GM12865 (cell line): ENCODE measurements at regions not wholly inside any gene's neighbourhood (a gene's known extent, or its start where the extent isn't known, plus 50 kb on each side); places are given as distances from the start of the nearest gene placed in this dataset.
A peak's percentile ranks its signal among the peaks of the same experiment; 100 is the strongest.

Source experiments
- DNase-seq: peaks from one replicate; pipeline ENCODE4 v3.0.0; 2010; ENCODE audit warnings: low read depth
- H3K4me3 ChIP-seq: 2 replicates; pipeline ENCODE4 v1.5.1; 2011; ENCODE audit warnings: mild to moderate bottlenecking, low read depth, low read length, control low read depth
- TF ChIP-seq, protein P1 (sequence below): IDR thresholded peaks from 2 replicates; pipeline ENCODE4 v1.5.1; 2011; ENCODE audit warnings: low read length, control low read depth, low read depth, inconsistent platforms; ENCODE audit not compliant: insufficient read depth; ENCODE audit errors: missing control alignments

DNA sequence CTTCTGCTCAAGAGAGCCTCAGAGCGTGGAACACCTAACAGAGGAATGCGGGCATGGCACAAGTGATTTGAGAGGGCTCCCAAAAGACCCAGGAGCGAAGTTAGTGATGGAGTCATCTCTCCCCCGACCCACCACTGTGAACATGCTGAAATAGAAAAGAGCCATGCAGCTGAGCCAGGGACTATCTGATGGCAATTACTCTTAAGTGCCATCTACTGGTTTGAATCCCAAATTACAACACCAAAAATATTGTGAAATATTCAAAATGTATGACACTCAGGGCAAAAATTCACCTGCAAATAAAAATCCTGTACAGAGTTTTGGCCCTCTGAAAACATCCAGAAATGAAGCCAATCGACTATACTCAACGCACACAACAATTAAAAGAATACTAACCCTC is 2038.9 kb upstream of the ADGRL3 start:
- DNase-seq = no peak
- TF ChIP-seq, protein P1, sequence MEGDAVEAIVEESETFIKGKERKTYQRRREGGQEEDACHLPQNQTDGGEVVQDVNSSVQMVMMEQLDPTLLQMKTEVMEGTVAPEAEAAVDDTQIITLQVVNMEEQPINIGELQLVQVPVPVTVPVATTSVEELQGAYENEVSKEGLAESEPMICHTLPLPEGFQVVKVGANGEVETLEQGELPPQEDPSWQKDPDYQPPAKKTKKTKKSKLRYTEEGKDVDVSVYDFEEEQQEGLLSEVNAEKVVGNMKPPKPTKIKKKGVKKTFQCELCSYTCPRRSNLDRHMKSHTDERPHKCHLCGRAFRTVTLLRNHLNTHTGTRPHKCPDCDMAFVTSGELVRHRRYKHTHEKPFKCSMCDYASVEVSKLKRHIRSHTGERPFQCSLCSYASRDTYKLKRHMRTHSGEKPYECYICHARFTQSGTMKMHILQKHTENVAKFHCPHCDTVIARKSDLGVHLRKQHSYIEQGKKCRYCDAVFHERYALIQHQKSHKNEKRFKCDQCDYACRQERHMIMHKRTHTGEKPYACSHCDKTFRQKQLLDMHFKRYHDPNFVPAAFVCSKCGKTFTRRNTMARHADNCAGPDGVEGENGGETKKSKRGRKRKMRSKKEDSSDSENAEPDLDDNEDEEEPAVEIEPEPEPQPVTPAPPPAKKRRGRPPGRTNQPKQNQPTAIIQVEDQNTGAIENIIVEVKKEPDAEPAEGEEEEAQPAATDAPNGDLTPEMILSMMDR = peak; percentile 17
- H3K4me3 ChIP-seq = no peak overlapping the region

DNA sequence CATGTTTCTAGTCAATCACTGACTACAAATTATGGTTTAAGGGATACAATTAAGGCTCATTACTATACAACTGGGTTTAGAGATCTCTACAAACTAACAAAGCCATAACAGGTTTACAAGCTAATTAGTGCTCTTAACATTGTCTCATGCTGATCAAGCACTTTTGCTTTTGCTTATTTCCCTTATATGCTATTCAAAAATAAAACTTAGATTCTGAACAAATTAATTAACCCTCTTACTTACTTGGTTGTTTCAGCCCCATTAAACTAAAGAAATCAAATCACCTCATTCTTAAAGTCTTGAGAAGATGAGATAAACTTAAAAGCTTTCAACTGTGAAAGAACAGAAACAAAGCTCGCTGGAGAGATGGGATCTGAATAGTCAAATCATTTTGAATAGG is 2024.5 kb upstream of the ADGRL3 start:
- H3K4me3 ChIP-seq = no peak overlapping the region
- TF ChIP-seq, protein P1 = no peak
- DNase-seq = no peak

DNA sequence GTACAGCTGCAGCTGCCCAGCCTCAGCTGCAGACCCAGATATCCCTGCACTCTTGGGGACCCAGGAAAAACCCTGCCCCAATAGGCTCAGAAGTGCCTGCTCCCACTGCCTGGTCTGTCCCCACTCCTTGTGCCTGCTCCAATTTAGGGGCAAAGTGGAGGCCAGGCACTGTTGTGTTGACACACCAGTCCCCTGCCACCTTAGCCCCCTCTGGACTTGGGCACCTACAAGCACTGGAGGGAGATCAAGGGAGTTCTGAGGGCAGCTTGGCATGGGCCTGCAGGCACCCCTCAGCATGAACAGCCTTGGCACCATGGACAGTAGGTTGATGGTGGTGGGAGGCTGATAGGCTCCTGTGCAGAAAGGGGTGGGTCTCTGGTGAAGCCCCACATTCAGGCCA is 2020.8 kb upstream of the ADGRL3 start:
- no peak for DNase-seq
- TF ChIP-seq, protein P1 = no peak
- H3K4me3 ChIP-seq = no peak overlapping the region

DNA sequence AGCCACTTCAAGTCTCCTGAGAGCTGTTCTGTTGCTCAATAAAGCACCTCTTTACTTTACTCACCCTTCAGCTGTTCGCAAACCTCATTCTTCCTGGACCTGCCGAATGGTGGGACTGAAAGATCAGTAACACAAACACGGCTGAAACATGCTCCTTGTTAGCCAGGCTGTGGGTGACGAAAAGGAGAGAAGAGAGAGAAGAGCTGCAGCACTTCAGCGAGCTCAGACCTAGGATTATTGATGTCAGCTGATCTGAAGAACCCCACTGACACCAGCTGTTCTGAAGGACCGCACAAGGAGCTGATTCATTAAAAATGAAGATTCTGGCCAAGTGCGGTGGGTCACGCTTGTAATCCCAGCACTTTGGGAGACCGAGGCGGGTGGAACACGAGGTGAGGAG is 2020.0 kb upstream of the ADGRL3 start:
- TF ChIP-seq, protein P1 = no peak
- no peak for DNase-seq
- H3K4me3 ChIP-seq = no peak overlapping the region

DNA sequence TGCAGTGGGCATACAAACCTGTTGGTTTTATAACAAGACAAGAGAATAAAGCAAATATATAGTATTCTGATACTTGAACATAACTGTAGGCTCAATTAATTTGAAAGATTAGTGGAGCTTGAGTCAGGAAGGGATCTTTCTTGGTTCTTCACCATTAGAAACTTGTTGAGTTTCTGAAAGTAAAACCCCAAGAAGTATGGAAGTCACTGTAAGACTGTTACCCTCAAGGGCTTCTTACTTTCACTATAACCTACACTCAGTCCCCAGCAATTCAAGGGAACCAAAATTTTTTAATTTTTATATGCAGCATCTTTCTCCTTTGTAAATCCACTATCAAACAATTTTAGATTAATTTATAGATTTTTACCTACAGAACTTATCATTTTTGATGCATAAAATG is 2019.2 kb upstream of the ADGRL3 start:
- DNase-seq = no peak
- H3K4me3 ChIP-seq = no peak overlapping the region
- TF ChIP-seq, protein P1 = no peak

DNA sequence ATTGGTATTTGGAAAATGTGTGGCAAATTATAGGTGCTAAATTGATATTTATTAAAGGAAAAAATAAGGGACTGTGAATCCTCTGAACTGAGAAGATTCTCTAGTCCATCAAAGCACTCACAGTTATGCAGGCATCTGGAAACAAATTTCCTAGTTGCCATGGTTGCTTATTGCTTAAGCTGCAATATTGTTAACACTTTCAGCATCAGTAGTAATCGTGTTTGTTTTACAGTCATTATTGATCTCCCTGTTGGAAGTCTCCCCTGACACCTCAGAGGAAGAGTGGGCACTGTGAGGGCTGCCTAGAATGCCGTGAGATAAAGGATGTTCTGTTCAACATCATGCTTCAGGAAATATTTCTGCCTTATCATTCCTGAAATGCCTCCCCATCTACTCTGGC is 2004.3 kb upstream of the ADGRL3 start:
- TF ChIP-seq, protein P1 = no peak
- no peak for DNase-seq
- H3K4me3 ChIP-seq = no peak overlapping the region

DNA sequence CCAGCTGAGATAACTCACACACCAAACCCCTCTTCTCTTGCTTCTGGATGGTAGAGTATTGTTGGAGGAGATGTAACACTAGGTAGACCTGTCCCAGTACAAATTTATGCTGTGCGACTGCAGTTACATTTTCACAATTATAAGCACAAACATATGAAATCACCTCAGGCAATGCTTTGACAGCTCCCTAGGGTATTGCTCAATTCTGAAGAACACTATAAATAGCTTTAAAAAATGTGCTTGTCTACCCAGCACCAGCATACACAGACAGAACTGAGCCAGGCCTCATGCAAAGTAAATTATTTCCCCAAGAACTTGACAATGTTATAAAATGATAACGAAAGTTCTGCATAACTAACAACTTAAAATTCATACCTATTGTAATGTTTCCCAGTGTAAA is 1999.1 kb upstream of the ADGRL3 start:
- no peak overlapping the region for H3K4me3 ChIP-seq

More for the DNA sequence above, 1999.1 kb upstream of the ADGRL3 start:
- TF ChIP-seq, protein P1 = no peak
- DNase-seq = no peak
